Right lobe of liver (tissue), 6 donors: ENCODE measurements at regions not wholly inside any gene's neighbourhood (a gene's known extent, or its start where the extent isn't known, plus 50 kb on each side); places are given as distances from the start of the nearest gene placed in this dataset.

Source experiments
- ATAC-seq, 4 donors: fragments of 200-7000 bp; cut with Tn5 transposase; one replicate each; pipeline ENCODE4 v1.9.1; 2020; ENCODE audit warnings: mild to moderate bottlenecking in 4 of 4, moderate library complexity in 4 of 4
- DNase-seq, 3 donors: peaks; one replicate each; pipeline ENCODE4 v3.0.0-alpha.2; 2020
- H3K27ac ChIP-seq, 3 donors: fragments of 200-600 bp; one replicate each; pipeline ENCODE4 v1.8.0; 2022
- H3K27me3 ChIP-seq, 2 donors: fragments of 200-600 bp; one replicate each; pipeline ENCODE4 v1.8.0; 2022
- H3K36me3 ChIP-seq, 4 donors: fragments of 200-600 bp; sonication (generic) in 1 of 4; one replicate each; pipeline versions ENCODE4 v1.5.1 to v1.8.0; 2017 to 2022; ENCODE audit warnings: control low read depth in 1 of 4
- H3K4me1 ChIP-seq, 4 donors: fragments of 200-600 bp; sonication (generic) in 1 of 4; one replicate each; pipeline versions ENCODE4 v1.5.1 to v1.8.0; 2017 to 2022; ENCODE audit warnings: control low read depth in 1 of 4
- H3K4me3 ChIP-seq, 3 donors: fragments of 200-600 bp; one replicate each; pipeline ENCODE4 v1.8.0; 2022
- H3K9me3 ChIP-seq, 4 donors: fragments of 200-600 bp; sonication (generic) in 1 of 4; one replicate each; pipeline versions ENCODE4 v1.5.1 to v1.8.0; 2017 to 2022; ENCODE audit warnings: control low read depth in 1 of 4
- POLR2A ChIP-seq: fragments of 450-650 bp; IDR thresholded peaks from one replicate; pipeline ENCODE4 v1.6.1; 2017; ENCODE audit warnings: antibody characterized with exemption, mild to moderate bottlenecking
- WGBS: methylation state at CpG from one replicate; pipeline ENCODE4 v1.1.6; 2018; ENCODE audit warnings: low coverage, low lambda C conversion rate; ENCODE audit not compliant: insufficient coverage; ENCODE audit errors: missing lambda C conversion rate; 5-methylcytosine and 5-hydroxymethylcytosine counted together
- intact Hi-C, 2 donors: fragments of 100-400 bp; cut with DNase I; formaldehyde crosslinking; loops; one replicate each; pipeline versions ENCODE4 v1.11.2 to v1.14.1; 2022
- TF ChIP-seq, protein P1 (sequence below), 4 donors: fragments of 200-600 bp in 3 of 4; fragments of 450-650 bp in 1 of 4; IDR thresholded peaks; one replicate each; pipeline versions ENCODE4 v1.5.1 to v1.8.0; 2016 to 2022; ENCODE audit warnings: antibody characterized with exemption in 4 of 4, mild to moderate bottlenecking in 2 of 4
- donor health status: DM: no; HTN: yes; CAD: no.
- donor health status: DM: no; HTN: no; CAD: no.
- donor health status: DM: no; HTN: no; CAD: no.
- donor health status: DM: no; HTN: yes; CAD: no.
- donor health status: DM: no; HTN: yes; CAD: no.

DNA sequence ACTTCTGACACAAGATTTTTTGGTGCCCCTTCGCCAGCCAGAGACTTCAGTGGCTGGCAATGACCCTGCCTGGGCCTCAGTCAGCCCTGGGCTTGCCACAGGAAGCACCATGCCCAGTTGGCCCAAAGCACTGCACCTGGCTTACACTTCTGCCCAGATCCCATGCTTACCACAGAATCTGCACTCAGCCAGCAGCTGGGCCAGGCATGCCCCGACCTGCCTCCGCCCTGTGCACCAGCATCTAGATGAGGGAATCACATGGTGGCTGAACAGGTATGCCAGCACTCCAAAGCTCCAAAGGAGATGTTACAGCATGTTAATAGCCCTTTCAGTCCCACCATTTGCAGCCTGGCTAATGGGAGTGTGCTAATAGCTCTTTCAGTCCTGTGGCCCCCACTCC is 690.9 kb downstream of the SLITRK6 start:
- H3K27me3 ChIP-seq, result no peaks in the 10 kb centered on the region
- no peaks in the 10 kb centered on the region for H3K9me3 ChIP-seq
- no peak for ATAC-seq
- no peak overlapping the region for H3K4me3 ChIP-seq
- no peak overlapping the region for H3K27ac ChIP-seq
- no peak for DNase-seq
- intact Hi-C loops, result no loop called here
- TF ChIP-seq, protein P1, sequence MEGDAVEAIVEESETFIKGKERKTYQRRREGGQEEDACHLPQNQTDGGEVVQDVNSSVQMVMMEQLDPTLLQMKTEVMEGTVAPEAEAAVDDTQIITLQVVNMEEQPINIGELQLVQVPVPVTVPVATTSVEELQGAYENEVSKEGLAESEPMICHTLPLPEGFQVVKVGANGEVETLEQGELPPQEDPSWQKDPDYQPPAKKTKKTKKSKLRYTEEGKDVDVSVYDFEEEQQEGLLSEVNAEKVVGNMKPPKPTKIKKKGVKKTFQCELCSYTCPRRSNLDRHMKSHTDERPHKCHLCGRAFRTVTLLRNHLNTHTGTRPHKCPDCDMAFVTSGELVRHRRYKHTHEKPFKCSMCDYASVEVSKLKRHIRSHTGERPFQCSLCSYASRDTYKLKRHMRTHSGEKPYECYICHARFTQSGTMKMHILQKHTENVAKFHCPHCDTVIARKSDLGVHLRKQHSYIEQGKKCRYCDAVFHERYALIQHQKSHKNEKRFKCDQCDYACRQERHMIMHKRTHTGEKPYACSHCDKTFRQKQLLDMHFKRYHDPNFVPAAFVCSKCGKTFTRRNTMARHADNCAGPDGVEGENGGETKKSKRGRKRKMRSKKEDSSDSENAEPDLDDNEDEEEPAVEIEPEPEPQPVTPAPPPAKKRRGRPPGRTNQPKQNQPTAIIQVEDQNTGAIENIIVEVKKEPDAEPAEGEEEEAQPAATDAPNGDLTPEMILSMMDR (IDR thresholded peaks at IDR 0.05), result no peak
- no peak for TF ChIP-seq POLR2A
- 29% methylated on average over 1 of the region's 3 CpGs for WGBS
- no peaks in the 10 kb centered on the region for H3K4me1 ChIP-seq
- H3K36me3 ChIP-seq, result no peaks in the 10 kb centered on the region

DNA sequence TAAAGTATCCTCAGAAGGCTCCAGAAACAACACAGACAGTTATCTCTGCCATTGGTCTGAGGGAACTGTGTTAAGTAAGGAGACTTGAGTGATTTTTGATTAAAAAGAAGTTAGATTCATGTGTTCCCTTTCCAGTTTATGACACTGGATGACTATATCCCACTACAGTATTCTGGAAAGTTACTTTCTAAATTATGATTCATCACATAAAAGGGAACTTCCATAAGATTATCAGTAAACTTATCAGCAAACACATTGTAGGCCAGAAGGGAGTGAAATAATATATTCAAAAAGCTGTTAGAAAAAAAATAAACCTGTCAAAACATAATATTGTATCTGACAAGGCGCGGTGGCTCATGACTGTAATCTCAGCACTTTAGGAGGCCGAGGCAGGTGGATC is 700.0 kb downstream of the SLITRK6 start:
- 57% methylated on average over 3 of the region's 3 CpGs for whole genome bisulfite sequencing
- H3K9me3 ChIP-seq, result no peaks in the 10 kb centered on the region
- intact Hi-C loops, result no loop called here
- TF ChIP-seq, protein P1 (IDR thresholded peaks at IDR 0.05), result no peak
- H3K27me3 ChIP-seq, result no peaks in the 10 kb centered on the region
- no peak overlapping the region for H3K27ac ChIP-seq
- DNase-seq, result no peak
- no peak for ATAC-seq
- no peaks in the 10 kb centered on the region for H3K4me1 ChIP-seq
- H3K36me3 ChIP-seq, result no peaks in the 10 kb centered on the region
- H3K4me3 ChIP-seq, result no peak overlapping the region

DNA sequence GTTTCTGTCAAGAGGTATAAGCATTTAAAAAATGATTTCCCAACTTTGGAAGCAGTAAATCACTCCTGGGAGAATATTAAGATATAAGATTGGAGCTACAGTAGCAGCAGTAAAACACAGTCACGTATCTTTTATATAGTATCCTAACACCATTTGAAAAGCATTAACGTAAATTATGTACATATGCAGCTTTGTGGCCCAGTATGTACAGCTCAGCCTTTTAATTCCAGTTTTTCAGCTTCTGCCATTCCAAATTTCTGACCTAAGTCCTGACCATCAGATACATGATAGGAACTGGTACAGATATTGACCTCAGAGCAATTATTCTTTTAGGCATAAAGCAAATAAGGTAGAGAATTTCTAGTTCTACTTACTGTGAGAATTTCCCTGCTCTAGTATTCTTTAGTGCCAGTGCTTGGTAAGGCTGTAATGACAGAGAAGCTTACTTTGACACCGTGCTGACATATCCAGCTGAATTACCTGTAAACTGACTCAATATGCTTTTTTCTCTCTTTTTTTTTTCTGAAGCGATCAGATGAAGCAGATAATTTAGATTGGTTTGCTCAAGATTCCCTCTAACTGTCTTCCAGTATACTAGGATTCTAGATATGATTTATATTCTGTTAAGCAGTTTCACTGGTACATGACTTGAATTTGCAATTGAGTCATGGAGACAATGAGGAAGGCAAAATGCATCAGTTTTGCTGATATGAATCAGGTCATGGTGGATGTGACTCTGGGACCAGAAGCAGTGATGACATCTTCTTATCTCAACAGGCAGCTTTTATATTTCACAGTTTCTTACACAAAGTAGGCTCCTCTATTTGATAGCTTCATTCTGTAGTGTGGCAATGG is 703.6 kb downstream of the SLITRK6 start:
- no peak overlapping the region for H3K27ac ChIP-seq
- ATAC-seq, result no peak
- no peak for DNase-seq
- 52% methylated on average over 4 of the region's 4 CpGs for WGBS
- no peaks in the 10 kb centered on the region for H3K36me3 ChIP-seq
- H3K4me1 ChIP-seq, result no peaks in the 10 kb centered on the region
- H3K4me3 ChIP-seq, result no peak overlapping the region
- no peaks in the 10 kb centered on the region for H3K9me3 ChIP-seq
- TF ChIP-seq, protein P1 (IDR thresholded peaks at IDR 0.05), result no peak
- TF ChIP-seq POLR2A, result no peak
- H3K27me3 ChIP-seq, result no peaks in the 10 kb centered on the region
- intact Hi-C loops, result no loop called here

DNA sequence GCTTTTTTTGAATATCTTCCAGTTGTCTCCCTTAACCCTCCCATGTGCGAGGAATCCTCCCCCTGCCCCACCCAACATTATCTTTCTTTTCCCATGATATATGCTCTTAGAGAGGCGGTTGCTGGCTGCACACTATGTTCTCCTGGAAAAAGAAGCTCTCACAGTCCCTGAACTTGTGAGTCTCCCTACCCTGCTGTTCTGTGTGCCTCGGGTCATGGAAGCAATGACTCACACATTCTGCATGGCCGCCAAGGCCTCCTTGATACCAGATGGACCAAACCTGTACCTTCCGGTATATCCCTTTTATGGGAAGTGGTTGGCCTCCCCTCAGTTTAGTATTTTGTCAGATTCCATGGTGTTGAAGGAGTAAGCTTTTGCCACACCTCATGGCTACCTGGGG is 705.4 kb downstream of the SLITRK6 start:
- no peak for ATAC-seq
- no peaks in the 10 kb centered on the region for H3K36me3 ChIP-seq
- no peak for DNase-seq

More for the DNA sequence above, 705.4 kb downstream of the SLITRK6 start:
- no peaks in the 10 kb centered on the region for H3K4me1 ChIP-seq
- H3K9me3 ChIP-seq, result no peaks in the 10 kb centered on the region
- H3K27ac ChIP-seq, result no peak overlapping the region
- H3K27me3 ChIP-seq, result no peaks in the 10 kb centered on the region
- no peak overlapping the region for H3K4me3 ChIP-seq
- TF ChIP-seq, protein P1 (IDR thresholded peaks at IDR 0.05), result no peak
- TF ChIP-seq POLR2A, result no peak
- intact Hi-C loops, result no loop called here
- 45% methylated on average over 4 of the region's 5 CpGs for WGBS
